GM19452 (cell line): ENCODE measurements at regions not wholly inside any gene's neighbourhood (a gene's known extent, or its start where the extent isn't known, plus 50 kb on each side); places are given as distances from the start of the nearest gene placed in this dataset.
A peak's percentile ranks its signal among the peaks of the same experiment; 100 is the strongest.

Experiments used
- ATAC-seq: cut with Tn5 transposase; IDR thresholded peaks from one replicate; pipeline ENCODE4 v1.9.1; 2021; ENCODE audit not compliant: unreplicated experiment

DNA sequence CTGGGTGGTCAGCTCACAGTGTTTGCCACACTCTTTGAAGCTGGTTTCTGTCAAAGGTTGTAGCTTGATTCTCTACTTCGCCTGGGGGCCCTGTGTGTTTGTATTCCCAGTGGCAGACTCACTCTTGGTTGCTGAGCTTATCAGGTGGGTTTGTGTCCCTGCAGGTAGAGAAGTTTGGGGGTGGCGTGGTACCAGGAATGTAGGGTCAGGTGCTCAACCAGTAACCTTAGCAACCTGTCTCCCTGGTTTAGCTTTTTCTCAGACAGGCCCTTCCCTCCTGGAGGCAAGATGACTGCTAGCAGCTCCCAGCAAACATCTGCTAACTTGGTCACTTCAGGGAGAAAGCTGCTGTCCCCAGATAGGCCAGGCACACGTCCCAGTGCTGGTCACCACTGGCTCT lies 352.2 kb downstream of the AACS start:
- no peak for ATAC-seq

DNA sequence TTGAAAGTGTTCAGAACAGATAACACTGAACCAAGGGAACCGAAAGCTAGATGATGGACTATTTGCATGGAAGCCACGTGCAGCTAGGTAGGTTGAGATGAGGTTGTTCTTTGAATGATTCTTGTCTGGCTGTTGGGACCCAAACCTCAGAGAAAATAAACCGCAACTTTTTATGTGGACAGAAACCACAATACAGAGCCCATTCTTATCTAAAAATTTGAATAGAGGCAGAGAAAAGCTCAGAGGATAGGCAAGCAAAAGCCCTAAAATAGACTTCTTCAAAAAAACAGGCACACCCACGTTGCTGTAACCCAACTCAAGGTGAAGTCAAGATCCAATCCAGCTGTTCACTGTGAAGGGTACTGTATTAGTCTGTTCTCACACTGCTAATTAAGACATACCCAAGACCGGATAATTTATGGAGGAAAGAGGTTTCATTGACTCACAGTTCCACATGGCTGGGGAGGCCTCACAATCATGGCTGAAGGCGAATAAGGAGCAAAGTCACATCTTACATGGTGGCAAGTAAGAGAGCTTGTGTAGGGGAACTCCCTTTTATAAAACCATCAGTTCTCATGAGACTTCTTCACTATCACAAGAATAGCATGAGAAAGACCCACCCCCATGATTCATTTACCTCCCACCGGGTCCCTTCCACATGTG lies 353.8 kb downstream of the AACS start:
- ATAC-seq = no peak

DNA sequence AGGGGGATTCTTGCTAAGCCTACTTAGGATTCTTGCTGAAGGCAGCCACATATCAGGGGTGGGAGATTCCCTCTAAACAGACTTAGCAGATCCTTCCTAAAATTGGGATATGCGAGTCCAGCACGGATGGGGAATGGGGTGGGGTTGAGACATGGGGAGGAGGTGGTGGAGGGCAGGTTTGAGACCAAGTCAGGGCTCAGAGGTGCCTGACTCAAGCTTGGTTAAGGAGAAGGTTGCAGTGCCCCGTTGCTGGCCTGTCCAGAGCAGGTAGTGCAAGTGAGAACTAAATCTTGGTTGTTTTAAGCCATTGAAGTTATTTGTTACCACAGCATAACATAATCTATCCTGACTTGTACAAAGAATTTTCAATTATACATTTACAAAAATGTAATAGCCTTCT lies 359.7 kb downstream of the AACS start:
- no peak for ATAC-seq

DNA sequence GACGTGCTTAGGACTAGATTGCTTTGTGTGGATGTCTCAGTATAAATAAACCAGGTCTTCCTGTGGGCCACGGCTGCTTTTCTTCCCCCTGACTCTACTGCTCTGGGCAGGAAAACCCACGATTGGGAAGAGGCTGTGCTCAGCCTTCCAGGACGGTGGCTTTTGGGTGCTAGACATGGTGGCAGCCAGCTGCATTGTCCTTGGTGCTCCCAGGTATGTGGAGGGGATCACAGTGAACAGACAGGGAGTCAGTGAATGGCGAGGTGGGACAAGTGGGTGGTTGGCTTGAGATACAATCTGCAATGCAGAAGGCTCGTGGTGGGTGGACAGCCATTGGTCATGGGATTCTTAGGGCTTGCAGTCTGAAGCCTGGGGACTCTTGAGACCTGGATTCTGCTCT lies 366.3 kb downstream of the AACS start:
- ATAC-seq = no peak

DNA sequence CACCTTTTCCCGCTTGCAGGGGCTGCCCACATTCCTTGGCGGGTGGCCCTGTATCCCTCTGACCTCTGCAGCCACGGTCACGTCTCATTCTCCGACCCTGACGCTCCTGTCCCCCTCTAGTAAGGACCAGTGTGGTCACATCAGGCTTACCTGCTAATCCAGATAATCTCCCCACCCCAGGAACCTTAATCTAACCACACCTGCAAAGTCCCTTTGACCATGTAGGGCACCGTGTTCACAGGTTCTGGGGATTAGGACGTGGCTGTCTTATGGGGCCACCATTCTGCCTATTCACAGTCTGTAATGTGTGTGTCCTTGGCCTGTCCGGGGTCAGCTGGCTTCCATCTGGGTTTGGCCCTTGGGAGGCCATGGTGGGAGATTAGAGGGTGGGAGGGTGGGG lies 368.9 kb downstream of the AACS start:
- ATAC-seq = no peak

DNA sequence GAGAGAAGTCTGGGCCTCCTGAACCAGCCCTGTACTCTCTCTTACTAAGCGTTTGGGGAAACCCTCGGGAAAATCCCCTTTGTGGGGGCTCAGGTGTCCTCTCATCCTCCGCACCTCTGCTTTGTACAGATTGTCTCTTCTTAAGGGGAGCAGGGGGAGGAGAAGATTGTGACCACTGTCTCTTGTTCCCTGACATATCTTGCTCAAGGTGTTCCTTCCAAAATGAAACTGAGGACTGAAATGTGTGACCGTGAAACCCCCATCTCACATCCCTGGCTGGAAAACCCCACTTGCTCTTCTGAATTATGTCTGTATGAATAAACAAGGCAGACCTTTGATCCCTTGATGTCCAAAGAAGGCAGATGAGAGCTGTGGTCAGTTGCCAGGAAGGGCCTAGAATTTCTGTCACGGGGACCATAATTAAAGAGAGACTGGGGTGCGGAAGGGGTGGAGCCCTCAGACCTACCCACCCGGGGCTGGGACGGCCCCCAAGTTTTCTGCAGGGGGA lies 369.8 kb downstream of the AACS start:
- ATAC-seq = peak; percentile 58

DNA sequence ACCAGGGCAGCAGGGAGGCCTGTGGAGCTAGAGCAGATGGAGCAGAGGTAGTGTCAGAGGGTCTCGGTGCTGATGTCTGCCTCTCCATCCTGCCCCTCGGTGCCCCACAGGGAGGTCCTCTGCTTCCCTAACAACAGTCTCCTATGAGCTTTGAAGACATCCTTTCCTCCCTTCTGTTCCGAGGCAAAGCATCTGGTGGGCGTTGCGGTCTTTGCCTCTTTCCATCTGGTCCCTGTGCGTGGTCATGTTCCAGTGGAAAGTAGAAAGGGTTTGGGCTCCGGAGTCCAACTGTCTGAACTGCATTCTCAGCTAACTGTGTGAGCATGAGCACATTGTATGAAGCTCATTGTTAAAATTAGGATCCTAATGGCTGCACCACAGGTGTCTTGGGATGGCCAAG lies 370.6 kb downstream of the AACS start:
- ATAC-seq = no peak

DNA sequence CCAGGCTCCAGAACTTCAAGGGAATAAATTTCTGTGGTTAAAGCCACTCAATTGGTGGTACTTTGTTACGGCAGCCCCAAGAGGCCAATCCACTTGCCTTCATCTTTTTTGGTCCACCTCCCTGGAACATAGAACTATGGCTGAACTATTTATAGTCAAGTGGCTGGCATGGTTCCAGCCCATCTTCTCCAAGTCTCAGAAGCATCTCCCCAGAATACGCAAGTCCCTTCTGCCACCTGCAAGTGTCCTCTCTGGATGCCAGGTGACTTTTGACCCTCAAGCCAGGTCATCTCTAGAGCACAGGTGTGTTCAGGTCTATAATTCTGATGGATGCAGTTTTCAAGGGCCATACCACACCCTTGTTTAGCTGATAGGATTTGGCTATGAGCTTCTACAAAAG lies 371.5 kb downstream of the AACS start:
- no peak for ATAC-seq

DNA sequence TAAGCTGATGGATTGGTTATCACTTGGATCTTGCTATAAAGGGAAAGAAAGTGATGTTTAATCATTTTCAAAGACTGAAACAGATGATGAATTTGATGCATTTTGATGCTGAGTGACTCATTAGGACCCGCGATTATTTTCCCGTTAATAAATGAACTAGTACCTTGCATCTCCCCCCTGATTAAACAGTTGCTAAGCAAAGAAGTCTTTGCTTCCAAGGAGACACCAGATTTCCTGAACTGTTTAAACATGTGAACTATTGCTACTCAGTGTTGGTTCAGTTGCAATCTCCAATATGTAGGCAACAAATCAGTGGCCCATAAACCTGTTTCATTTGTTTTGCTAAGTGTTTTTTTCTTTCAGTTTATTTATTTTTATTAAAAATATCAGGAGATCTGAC lies 375.2 kb downstream of the AACS start:
- no peak for ATAC-seq

DNA sequence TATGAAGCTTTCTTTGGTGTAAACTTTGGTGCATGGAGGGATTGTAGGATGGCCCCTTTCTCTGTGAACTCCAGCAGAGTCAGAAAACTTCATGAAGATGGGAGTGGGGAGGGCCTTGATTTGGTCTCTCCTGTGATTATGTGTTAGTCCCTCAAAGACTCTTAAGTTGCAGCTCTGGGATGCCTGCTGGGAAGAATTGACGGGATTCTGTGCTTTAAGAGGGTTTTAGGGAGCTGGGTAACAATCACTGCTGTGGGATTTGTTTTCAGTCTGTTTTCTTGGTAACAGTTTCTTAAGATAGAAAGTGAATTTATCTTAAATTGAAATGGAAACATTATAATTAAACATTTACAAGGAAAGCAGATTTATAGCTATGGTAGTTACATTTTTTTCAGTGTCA lies 378.1 kb downstream of the AACS start:
- no peak for ATAC-seq

DNA sequence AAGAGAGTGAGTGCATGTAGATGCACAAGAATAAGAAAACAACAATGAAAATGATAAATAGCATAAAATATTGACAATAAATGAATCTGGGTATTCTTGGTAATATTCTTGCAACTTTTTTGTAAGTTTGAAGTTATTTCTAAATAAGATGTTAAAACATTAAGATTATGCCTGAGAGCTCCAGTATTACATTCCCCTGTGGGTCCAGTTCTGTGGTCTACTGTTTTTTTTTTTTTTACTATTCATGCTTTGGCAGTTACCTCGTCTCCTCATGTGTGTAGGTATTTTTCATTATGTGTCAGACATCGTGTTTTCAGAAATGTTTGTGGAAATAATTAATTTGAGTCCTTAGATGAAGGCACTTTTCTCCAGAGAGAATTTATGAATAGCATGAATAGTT lies 386.2 kb downstream of the AACS start:
- ATAC-seq = no peak

DNA sequence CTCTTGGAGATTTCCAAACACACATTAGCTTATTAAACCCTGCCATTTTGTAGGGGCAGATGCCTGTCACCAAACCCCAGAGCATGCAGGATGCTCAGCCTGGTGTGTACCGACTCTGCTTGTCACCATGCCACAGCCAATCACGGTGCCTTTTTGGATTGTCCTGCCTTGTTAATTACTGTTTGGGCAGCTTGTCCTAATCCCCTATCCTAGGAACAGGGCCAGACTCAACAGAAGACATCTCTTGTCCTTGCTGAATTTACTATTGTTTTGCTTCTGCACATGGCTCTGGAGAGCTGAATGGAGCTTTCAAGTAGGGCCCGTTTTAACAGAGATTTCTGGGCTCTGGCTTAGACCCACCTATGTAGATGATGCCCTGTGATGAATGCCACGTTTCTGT lies 388.5 kb downstream of the AACS start:
- ATAC-seq = no peak

DNA sequence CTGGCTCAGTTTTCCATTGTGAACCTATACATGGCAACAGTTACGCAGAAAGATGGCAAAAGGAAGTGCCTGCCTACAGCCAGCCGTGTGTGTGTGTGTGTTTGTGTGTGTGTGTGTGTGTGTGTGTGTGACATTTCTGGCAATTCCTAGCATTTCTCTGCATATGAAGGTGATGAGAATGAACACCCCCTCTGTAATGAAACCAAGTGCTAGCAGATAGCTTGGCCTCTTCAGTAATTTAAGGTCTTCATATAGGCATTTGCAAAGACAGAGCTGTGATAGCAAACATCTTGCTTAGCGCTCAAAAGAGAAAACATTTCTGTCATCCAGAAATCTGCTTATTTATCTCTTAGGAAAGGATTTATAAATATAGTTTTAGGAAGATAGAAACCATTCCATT lies 389.1 kb downstream of the AACS start:
- ATAC-seq = no peak

DNA sequence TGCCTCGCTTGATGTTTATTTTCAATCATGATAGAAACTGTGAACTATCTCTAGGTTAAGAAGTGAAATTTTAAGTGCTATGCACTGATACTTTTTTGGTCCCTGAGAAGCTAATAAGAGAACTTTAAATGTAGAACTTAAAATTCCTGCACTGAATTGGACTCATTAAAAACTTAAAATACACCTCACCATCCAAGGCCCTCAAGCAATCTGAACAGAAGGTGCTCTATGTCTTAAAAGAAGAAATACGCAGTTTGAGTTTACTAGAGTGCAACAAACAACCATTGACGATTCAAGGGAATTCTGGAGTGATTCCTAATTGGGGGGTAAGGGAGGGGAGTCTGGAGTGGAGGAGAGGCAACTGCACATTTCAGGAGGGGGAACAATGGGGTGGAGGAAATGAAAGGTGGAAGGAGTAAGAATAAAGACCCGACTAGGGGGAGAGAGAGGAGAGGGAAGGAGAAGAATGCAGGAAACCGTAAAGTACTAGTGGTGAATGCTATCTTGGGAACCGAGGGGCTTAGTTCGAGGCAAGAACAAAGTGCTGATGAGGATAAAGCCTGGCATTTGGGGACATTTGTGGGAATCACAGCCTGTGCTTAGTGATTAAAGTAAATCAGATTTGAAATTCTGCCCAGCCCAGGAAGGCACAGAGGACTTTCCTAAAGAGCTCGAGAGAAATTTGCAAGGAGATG lies 389.7 kb downstream of the AACS start:
- ATAC-seq = no peak

DNA sequence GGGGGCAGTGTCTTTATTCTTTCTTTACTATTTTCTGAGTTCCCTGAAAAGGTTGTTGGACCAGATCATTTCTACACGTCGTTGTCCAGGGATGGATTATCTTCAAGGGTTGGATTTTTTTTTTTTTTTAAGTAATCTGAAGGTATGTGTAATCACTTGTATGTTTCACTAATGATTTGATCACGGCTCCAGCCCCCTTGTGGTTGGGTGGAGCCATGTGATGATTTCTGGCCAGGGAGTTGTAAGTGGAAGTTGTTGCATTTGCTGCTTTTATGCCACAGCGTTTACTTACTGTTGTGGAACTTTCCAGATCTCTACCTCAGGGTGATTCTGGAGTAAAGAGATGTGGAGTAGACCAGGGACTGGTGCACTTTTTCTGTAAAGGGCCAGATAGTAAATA lies 390.3 kb downstream of the AACS start:
- ATAC-seq = no peak

DNA sequence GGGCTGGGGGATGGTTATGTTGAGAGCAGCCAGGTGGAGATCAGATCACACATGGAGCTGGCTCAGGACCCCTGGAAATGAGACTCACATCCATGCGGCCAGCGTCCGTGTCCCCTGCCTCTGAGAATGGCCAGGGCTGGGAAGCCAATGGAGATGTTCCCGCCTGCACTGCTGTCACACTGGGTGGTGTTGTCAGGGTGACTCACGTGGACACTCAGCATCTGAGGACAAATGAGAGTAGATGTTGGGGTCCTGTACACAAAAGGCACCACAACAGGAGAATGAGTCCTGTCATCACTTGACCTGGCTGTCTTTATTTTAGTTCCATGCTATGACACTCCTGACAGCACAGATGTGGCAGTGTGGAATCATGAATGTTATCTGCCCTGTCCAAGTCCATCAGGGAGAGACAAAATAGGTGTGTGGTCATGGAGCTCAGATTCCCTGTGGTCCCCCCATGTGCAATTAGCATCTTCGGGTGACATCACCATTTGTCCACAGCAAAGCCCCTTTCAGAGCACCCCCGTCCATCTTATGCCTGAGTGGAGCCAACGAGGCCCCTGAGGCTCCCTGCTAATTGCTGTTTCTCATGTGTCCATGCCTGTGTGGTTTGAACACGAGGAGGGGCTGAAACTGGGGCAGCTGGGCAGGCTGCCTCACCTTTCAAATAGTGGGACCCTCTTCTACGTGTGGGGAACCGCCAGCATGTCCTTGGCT lies 393.5 kb downstream of the AACS start:
- no peak for ATAC-seq

DNA sequence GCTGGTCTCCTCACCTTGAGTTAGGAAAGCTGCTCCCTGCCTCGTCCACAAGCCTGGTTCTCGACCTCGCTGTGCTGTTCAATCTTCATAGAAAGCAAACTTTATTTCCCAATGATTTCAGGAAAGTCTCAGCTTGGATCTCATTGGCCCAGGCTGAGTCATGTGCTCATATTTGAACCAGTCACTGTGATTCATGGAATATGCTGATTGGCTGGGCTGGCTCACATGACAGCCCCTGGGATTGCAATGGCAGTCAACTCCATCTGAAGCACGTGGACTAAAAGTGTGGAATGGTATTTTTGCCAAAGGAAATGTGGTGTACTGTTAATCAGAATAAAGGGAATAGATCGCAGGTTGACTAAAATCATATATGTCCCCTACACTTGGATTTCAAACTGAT lies 396.6 kb downstream of the AACS start:
- no peak for ATAC-seq

DNA sequence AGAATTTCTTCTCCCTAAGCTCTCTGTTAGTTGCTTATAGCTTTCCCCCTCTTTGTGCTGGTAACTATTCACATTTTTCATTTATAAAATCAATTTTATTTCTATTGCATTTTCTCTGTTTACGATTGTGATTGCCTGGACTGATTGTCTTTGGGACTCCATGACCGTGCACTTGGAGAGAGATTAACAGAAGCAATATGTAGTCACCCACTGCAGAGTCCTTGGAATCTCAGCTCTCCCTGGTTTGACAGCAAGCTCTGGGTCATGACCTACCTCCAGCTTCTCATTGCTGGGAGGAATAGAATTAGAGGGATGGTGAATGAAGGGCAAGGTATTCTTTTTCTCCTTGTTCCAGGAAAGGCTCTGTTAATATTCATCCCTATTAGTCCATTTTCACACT lies 398.2 kb downstream of the AACS start:
- ATAC-seq = no peak

DNA sequence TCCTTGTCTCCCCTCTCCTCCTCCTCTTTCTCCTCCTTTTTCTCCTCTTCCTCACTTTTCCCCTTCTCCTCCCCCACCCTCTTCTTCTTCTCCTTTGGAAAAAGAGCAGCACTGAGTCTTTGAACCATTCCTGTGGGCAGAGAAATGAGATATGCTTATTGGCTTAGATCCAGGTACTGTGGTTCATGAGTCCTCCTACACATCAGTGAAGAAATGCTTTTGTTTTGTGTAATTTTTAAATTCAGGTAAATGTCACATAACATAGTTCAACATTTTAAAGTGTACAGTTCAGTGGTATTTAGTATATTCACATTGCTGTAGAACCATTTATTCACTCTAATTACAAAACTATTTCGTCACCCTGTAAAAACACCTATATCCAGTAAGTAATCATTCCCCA lies 402.1 kb downstream of the AACS start:
- ATAC-seq = no peak

DNA sequence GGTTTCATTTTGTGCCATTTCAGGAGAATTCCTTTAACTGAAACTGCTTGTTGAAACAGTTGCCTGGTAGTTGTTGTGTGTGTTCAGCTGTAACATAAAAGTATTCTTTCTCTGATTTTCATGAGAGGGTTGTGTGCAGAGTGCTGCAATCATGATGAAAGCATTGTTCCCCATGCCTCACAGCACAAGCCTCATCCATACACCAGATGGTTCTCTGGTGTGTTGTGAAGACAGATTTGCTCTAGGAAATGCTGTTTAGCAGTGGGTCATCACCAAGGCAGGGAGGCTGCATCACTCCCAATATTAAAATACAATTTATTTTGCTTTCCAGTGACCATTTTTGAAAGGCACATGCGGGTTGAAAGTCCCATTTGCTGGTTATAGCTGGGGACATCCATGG lies 404.4 kb downstream of the AACS start:
- ATAC-seq = no peak

DNA sequence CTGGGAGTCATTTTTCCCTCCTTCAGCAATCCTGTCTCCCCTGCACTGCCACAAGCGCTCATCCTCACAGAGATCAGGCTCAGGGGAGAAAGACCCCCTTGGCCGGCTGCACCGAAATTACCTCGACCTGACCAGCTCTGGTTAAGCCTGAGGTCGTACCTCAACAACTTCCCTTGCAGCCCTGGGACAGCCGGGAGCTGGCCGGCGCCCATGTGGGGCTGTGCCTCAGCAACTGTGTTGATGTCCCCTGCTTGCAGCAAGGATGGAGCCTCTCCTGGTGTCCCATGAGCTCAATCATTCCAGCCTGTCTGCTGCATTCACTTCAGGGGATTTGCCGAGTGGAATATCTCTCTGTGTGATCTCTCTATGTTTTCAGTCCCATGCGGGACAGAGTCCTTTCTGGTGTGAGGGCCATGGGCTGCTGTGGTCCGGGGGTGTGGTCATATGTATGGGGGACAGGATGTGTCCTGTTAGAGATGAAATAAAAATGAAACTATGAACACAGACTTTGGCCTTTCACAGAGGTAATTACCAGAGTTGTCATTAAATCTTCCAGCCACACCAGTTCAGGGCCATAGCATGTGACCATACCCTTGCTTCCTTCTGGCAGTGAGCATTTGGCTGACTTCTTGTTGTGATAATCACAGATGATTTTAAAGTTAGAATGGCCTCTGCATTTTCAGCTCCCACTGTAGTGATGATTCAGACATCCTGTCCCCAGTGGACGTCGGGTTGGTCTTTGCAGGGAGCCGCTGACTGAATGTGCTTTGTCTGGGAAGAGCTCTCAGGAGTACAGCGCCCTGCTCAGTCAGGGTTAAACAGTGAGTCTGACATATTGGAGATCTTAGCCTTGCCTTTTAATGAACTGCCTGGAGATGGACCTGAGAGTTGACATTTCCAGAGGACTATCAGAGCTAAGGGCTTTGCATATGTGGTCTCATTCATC lies 405.9 kb downstream of the AACS start:
- ATAC-seq = no peak
